Subcutaneous abdominal adipose tissue (tissue), 5 donors: ENCODE measurements at regions not wholly inside any gene's neighbourhood (a gene's known extent, or its start where the extent isn't known, plus 50 kb on each side); places are given as distances from the start of the nearest gene placed in this dataset.
"Not testable (repeated sequence)": the region's sequence is repeated elsewhere in the genome, so short reads cannot be mapped to it uniquely, and the experiment has no call there.

Experiments
- H3K27ac ChIP-seq: one replicate; pipeline ENCODE4 v1.7.0; 2013; ENCODE audit warnings: low read depth, mild to moderate bottlenecking, inconsistent platforms, low read length, moderate library complexity
- H3K27me3 ChIP-seq, 5 donors: one replicate each; pipeline ENCODE4 v1.7.0; 2013; ENCODE audit warnings: low read length in 5 of 5, inconsistent platforms in 1 of 5; ENCODE audit not compliant: control insufficient read depth in 5 of 5, insufficient read depth in 4 of 5
- H3K36me3 ChIP-seq, 5 donors: one replicate each; pipeline ENCODE4 v1.7.0; 2013; ENCODE audit warnings: low read length in 5 of 5; ENCODE audit not compliant: control insufficient read depth in 5 of 5, insufficient read depth in 5 of 5
- H3K4me1 ChIP-seq, 5 donors: one replicate each; pipeline ENCODE4 v1.7.0; 2013; ENCODE audit warnings: low read length in 5 of 5, mild to moderate bottlenecking in 3 of 5, moderate library complexity in 1 of 5; ENCODE audit not compliant: control insufficient read depth in 5 of 5, insufficient read depth in 5 of 5
- H3K4me3 ChIP-seq, 5 donors: one replicate each; pipeline ENCODE4 v1.7.0; 2013; ENCODE audit warnings: low read length in 5 of 5, low read depth in 1 of 5
- H3K9ac ChIP-seq, 5 donors: one replicate each; pipeline ENCODE4 v1.7.0; 2013; ENCODE audit warnings: low read length in 5 of 5, mild to moderate bottlenecking in 4 of 5, moderate library complexity in 3 of 5
- H3K9me3 ChIP-seq, 5 donors: one replicate each; pipeline ENCODE4 v1.7.0; 2013; ENCODE audit warnings: low read length in 5 of 5; ENCODE audit not compliant: control insufficient read depth in 5 of 5
- donor health status: healthy.
- donor health status: healthy.
- donor health status: healthy.
- donor health status: healthy.
- donor health status: healthy.

GRCh38 chr14:89104861-89105260, 280.4 kb downstream of the TTC8 start:
- not testable (repeated sequence) for H3K4me1 ChIP-seq, H3K9me3 ChIP-seq, H3K9ac ChIP-seq, H3K36me3 ChIP-seq, H3K27ac ChIP-seq, H3K27me3 ChIP-seq, H3K4me3 ChIP-seq
